SK-N-SH treated with all-trans-retinoic acid at 6 μM for 48 hours (cell line): ENCODE measurements at regions not wholly inside any gene's neighbourhood (a gene's known extent, or its start where the extent isn't known, plus 50 kb on each side); places are given as distances from the start of the nearest gene placed in this dataset.

Experiments
- CSDC2 ChIP-seq: fragments of 250-450 bp; sonication (Bioruptor Pico); IDR thresholded peaks from 2 replicates; pipeline ENCODE4 v1.5.0; 2020; ENCODE audit warnings: mild to moderate bottlenecking, moderate library complexity
- OSR1 ChIP-seq: fragments of 250-450 bp; sonication (Bioruptor Pico); IDR thresholded peaks from 2 replicates; pipeline ENCODE4 v1.8.0; 2022; ENCODE audit warnings: moderate library complexity, mild to moderate bottlenecking, inconsistent platforms
- RARB ChIP-seq: fragments of 250-450 bp; sonication (Bioruptor Pico); IDR thresholded peaks from 2 replicates; pipeline ENCODE4 v1.8.0; 2021; ENCODE audit warnings: mild to moderate bottlenecking, moderate library complexity
- SNAI2 ChIP-seq: fragments of 250-450 bp; sonication (Bioruptor Pico); IDR thresholded peaks from 2 replicates; pipeline ENCODE4 v1.5.0; 2020; ENCODE audit warnings: mild to moderate bottlenecking, moderate library complexity
- TOX ChIP-seq: fragments of 250-450 bp; sonication (Bioruptor Pico); IDR thresholded peaks from 2 replicates; pipeline ENCODE4 v1.8.0; 2021; ENCODE audit warnings: mild to moderate bottlenecking, moderate library complexity, borderline replicate concordance
- TF ChIP-seq, protein P1 (sequence below): fragments of 250-450 bp; sonication (Bioruptor Pico); IDR thresholded peaks from 2 replicates; pipeline ENCODE4 v1.5.1; 2020; ENCODE audit warnings: low read depth, mild to moderate bottlenecking, moderate library complexity
- TF ChIP-seq, protein P2 (sequence below): fragments of 250-450 bp; sonication (Bioruptor Pico); IDR thresholded peaks from 2 replicates; pipeline ENCODE4 v1.8.0; 2021; ENCODE audit warnings: low read depth, mild to moderate bottlenecking, moderate library complexity, borderline replicate concordance
- TF ChIP-seq, protein P3 (sequence below): fragments of 250-450 bp; sonication (Bioruptor Pico); IDR thresholded peaks from 2 replicates; pipeline ENCODE4 v1.8.0; 2020; ENCODE audit warnings: mild to moderate bottlenecking, moderate library complexity, borderline replicate concordance

DNA sequence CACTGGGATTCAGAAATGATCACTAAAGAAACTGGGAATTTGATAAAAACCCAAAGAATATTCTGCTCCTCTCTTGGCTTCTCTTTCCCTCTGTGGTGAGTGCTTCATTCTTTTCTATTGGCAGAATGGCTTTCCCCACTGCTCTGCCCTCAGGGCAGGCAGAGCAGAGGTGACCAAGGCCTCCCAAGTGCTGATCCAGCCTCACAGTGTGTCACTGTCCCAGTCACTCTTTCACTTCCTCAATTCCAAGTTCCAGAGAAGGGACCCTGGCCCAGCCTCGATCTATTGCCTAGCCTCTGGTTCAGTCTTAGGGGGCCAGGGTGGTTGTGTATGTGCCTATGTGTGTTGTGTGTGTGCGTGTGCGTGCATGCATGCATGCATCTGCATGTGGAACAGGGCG lies 180.6 kb upstream of the TMTC4 start:
- TF ChIP-seq, protein P1, sequence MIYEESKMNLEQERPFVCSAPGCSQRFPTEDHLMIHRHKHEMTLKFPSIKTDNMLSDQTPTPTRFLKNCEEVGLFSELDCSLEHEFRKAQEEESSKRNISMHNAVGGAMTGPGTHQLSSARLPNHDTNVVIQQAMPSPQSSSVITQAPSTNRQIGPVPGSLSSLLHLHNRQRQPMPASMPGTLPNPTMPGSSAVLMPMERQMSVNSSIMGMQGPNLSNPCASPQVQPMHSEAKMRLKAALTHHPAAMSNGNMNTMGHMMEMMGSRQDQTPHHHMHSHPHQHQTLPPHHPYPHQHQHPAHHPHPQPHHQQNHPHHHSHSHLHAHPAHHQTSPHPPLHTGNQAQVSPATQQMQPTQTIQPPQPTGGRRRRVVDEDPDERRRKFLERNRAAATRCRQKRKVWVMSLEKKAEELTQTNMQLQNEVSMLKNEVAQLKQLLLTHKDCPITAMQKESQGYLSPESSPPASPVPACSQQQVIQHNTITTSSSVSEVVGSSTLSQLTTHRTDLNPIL = no peak
- TF ChIP-seq SNAI2 (CRISPR knock-in tag) = no peak
- TF ChIP-seq CSDC2 (CRISPR knock-in tag) = no peak
- TF ChIP-seq OSR1 = no peak
- no peak for TF ChIP-seq RARB (CRISPR knock-in tag)
- TF ChIP-seq, protein P2, sequence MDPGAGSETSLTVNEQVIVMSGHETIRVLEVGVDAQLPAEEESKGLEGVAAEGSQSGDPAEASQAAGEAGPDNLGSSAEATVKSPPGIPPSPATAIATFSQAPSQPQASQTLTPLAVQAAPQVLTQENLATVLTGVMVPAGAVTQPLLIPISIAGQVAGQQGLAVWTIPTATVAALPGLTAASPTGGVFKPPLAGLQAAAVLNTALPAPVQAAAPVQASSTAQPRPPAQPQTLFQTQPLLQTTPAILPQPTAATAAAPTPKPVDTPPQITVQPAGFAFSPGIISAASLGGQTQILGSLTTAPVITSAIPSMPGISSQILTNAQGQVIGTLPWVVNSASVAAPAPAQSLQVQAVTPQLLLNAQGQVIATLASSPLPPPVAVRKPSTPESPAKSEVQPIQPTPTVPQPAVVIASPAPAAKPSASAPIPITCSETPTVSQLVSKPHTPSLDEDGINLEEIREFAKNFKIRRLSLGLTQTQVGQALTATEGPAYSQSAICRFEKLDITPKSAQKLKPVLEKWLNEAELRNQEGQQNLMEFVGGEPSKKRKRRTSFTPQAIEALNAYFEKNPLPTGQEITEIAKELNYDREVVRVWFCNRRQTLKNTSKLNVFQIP = no peak
- TF ChIP-seq, protein P3, sequence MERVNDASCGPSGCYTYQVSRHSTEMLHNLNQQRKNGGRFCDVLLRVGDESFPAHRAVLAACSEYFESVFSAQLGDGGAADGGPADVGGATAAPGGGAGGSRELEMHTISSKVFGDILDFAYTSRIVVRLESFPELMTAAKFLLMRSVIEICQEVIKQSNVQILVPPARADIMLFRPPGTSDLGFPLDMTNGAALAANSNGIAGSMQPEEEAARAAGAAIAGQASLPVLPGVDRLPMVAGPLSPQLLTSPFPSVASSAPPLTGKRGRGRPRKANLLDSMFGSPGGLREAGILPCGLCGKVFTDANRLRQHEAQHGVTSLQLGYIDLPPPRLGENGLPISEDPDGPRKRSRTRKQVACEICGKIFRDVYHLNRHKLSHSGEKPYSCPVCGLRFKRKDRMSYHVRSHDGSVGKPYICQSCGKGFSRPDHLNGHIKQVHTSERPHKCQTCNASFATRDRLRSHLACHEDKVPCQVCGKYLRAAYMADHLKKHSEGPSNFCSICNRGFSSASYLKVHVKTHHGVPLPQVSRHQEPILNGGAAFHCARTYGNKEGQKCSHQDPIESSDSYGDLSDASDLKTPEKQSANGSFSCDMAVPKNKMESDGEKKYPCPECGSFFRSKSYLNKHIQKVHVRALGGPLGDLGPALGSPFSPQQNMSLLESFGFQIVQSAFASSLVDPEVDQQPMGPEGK = no peak
- TF ChIP-seq TOX (CRISPR knock-in tag) = no peak
